DMS53 treated with DMSO at 0.1 percent for 48 hours (cell line): ENCODE measurements at regions not wholly inside any gene's neighbourhood (a gene's known extent, or its start where the extent isn't known, plus 50 kb on each side); places are given as distances from the start of the nearest gene placed in this dataset.
"Not testable (repeated sequence)": the region's sequence is repeated elsewhere in the genome, so short reads cannot be mapped to it uniquely, and the experiment has no call there.

ENCODE experiments used
- DNase-seq: peaks from one replicate; lab custom pipeline; 2025; ENCODE audit not compliant: unreplicated experiment; lab: John Stamatoyannopoulos, UW

- no peak for DNase-seq
Observed at GRCh38 chr4:100907465-100908454, 389.9 kb upstream of the EMCN start.

GRCh38 chr4:100906973-100907372 lies 389.2 kb upstream of the EMCN start:
- no peak for DNase-seq

- not testable (repeated sequence) for DNase-seq
Observed at GRCh38 chr4:100900945-100901344, 383.1 kb upstream of the EMCN start.

GRCh38 chr4:100900134-100900533 lies 382.3 kb upstream of the EMCN start:
- DNase-seq = no peak

- DNase-seq = peak; percentile 90
Observed at GRCh38 chr4:100898844-100899243, 381.0 kb upstream of the EMCN start.

GRCh38 chr4:100895556-100896197 lies 377.9 kb upstream of the EMCN start:
- no peak for DNase-seq

- no peak for DNase-seq
Observed at GRCh38 chr4:100894339-100894870, 376.6 kb upstream of the EMCN start.

- DNase-seq = no peak
Observed at GRCh38 chr4:100891808-100892207, 374.0 kb upstream of the EMCN start.

GRCh38 chr4:100889898-100890297 lies 372.1 kb upstream of the EMCN start:
- no peak for DNase-seq

GRCh38 chr4:100889401-100889800 lies 371.6 kb upstream of the EMCN start:
- no peak for DNase-seq

- no peak for DNase-seq
Observed at GRCh38 chr4:100882661-100883060, 364.8 kb upstream of the EMCN start.

- DNase-seq = no peak
Observed at GRCh38 chr4:100881283-100881682, 363.5 kb upstream of the EMCN start.

- no peak for DNase-seq
Observed at GRCh38 chr4:100880011-100880410, 362.2 kb upstream of the EMCN start.

GRCh38 chr4:100879471-100879870 lies 361.6 kb upstream of the EMCN start:
- DNase-seq = no peak

- DNase-seq = no peak
Observed at GRCh38 chr4:100876546-100876945, 358.7 kb upstream of the EMCN start.

- no peak for DNase-seq
Observed at GRCh38 chr4:100875296-100876068, 357.7 kb upstream of the EMCN start.

GRCh38 chr4:100872811-100873210 lies 355.0 kb upstream of the EMCN start:
- no peak for DNase-seq

GRCh38 chr4:100870940-100871772 lies 353.3 kb upstream of the EMCN start:
- DNase-seq = no peak

GRCh38 chr4:100869276-100869675 lies 351.5 kb upstream of the EMCN start:
- no peak for DNase-seq

GRCh38 chr4:100868281-100868680 lies 350.5 kb upstream of the EMCN start:
- DNase-seq = peak; percentile 76
